ENCODE measurements at regions not wholly inside any gene's neighbourhood (a gene's known extent, or its start where the extent isn't known, plus 50 kb on each side); places are given as distances from the start of the nearest gene placed in this dataset.

- Mint-ChIP-seq H3K9me3 (peaks cover 3% of the 10 kb centered on the region), H3K4me1 (no peaks in the 10 kb centered on the region), H3K27ac (no peak overlapping the region), H3K36me3 (no peaks in the 10 kb centered on the region), H3K27me3 (ENCODE audit: insufficient read depth, low read depth) (peaks cover 3% of the 10 kb centered on the region), H3K4me3 (no peak overlapping the region)
- peaks cover 11% of the 10 kb centered on the region for H3K4me1 ChIP-seq
- no peaks in the 10 kb centered on the region for H3K27me3 ChIP-seq
- no peaks in the 10 kb centered on the region for H4K20me1 ChIP-seq (ENCODE audit: low read depth)
- H3K36me3 ChIP-seq, result no peaks in the 10 kb centered on the region
- H3K9me3 ChIP-seq (ENCODE audit: low read depth), result no peaks in the 10 kb centered on the region
- no peak for TF ChIP-seq CTCF (IDR thresholded peaks at IDR 0.05)
- TF ChIP-seq EZH2 (IDR thresholded peaks at IDR 0.05), result no peak
- TF ChIP-seq EZH2phosphoT487 (IDR thresholded peaks at IDR 0.05), result no peak
- H3K4me2 ChIP-seq, result no peak overlapping the region
- H3K4me3 ChIP-seq, result no peak overlapping the region
- DNase-seq (ENCODE audit: low spot score), result no peak
- H3K27ac ChIP-seq, result no peak overlapping the region
- no peaks in the 10 kb centered on the region for H3F3A ChIP-seq (ENCODE audit: low read depth)
- no peaks in the 10 kb centered on the region for H3K79me2 ChIP-seq (ENCODE audit: low read depth)
- no peak overlapping the region for H2AFZ ChIP-seq (replicated peaks)
- H3K9ac ChIP-seq, result no peak overlapping the region
Observed at GRCh38 chr6:105482227-105482844, 79.5 kb upstream of the PREP start.

- peaks cover 14% of the 10 kb centered on the region for H3K4me1 Mint-ChIP-seq
Observed at GRCh38 chr6:105476978-105477377, 74.1 kb upstream of the PREP start.

GRCh38 chr6:105474234-105474633, 71.4 kb upstream of the PREP start:
- no peak overlapping the region for H2AFZ ChIP-seq (replicated peaks)
- Mint-ChIP-seq H3K4me1 (peaks cover 14% of the 10 kb centered on the region), H3K27ac (no peak overlapping the region), H3K9me3 (peaks cover 20% of the 10 kb centered on the region), H3K36me3 (no peaks in the 10 kb centered on the region), H3K4me3 (no peak overlapping the region), H3K27me3 (ENCODE audit: insufficient read depth, low read depth) (peaks cover 2% of the 10 kb centered on the region)
- H3K9ac ChIP-seq, result no peak overlapping the region
- no peaks in the 10 kb centered on the region for H3F3A ChIP-seq (ENCODE audit: low read depth)
- H3K36me3 ChIP-seq, result no peaks in the 10 kb centered on the region
- no peaks in the 10 kb centered on the region for H3K27me3 ChIP-seq
- no peaks in the 10 kb centered on the region for H4K20me1 ChIP-seq (ENCODE audit: low read depth)
- H3K4me3 ChIP-seq, result no peak overlapping the region
- TF ChIP-seq EZH2 (IDR thresholded peaks at IDR 0.05) (no peak), CTCF (IDR thresholded peaks at IDR 0.05) (no peak), EZH2phosphoT487 (IDR thresholded peaks at IDR 0.05) (no peak)
- H3K4me1 ChIP-seq, result peaks cover 7% of the 10 kb centered on the region
- H3K79me2 ChIP-seq (ENCODE audit: low read depth), result no peaks in the 10 kb centered on the region
- DNase-seq (ENCODE audit: low spot score), result peak; percentile 28
- H3K9me3 ChIP-seq (ENCODE audit: low read depth), result no peaks in the 10 kb centered on the region
- no peak overlapping the region for H3K4me2 ChIP-seq
- H3K27ac ChIP-seq, result no peak overlapping the region

More at GRCh38 chr6:105476978-105477377, 74.1 kb upstream of the PREP start:
- Histone ChIP-seq H3F3A (ENCODE audit: low read depth) (no peaks in the 10 kb centered on the region), H2AFZ (replicated peaks) (no peak overlapping the region), H3K9ac (no peak overlapping the region), H3K9me3 (ENCODE audit: low read depth) (no peaks in the 10 kb centered on the region), H4K20me1 (ENCODE audit: low read depth) (no peaks in the 10 kb centered on the region), H3K4me1 (no peaks in the 10 kb centered on the region), H3K27ac (no peak overlapping the region), H3K4me3 (no peak overlapping the region), H3K27me3 (no peaks in the 10 kb centered on the region), H3K36me3 (no peaks in the 10 kb centered on the region), H3K79me2 (ENCODE audit: low read depth) (no peaks in the 10 kb centered on the region), H3K4me2 (no peak overlapping the region)
- H3K27me3 Mint-ChIP-seq (ENCODE audit: insufficient read depth, low read depth), result peaks cover 2% of the 10 kb centered on the region
- H3K27ac Mint-ChIP-seq, result no peak overlapping the region
- no peak for DNase-seq (ENCODE audit: low spot score)
- TF ChIP-seq EZH2 (IDR thresholded peaks at IDR 0.05) (no peak), EZH2phosphoT487 (IDR thresholded peaks at IDR 0.05) (no peak), CTCF (IDR thresholded peaks at IDR 0.05) (no peak)
- H3K9me3 Mint-ChIP-seq, result peaks cover 20% of the 10 kb centered on the region
- H3K36me3 Mint-ChIP-seq, result no peaks in the 10 kb centered on the region
- H3K4me3 Mint-ChIP-seq, result no peak overlapping the region

All from neural progenitor cell (in vitro differentiated cells).